Tibial artery (tissue), 4 donors: ENCODE measurements at regions not wholly inside any gene's neighbourhood (a gene's known extent, or its start where the extent isn't known, plus 50 kb on each side); places are given as distances from the start of the nearest gene placed in this dataset.
"Not testable (repeated sequence)": the region's sequence is repeated elsewhere in the genome, so short reads cannot be mapped to it uniquely, and the experiment has no call there.

Source experiments
- DNase-seq, 2 donors: peaks; one replicate each; pipeline ENCODE4 v3.0.0-alpha.2; 2019
- H3K27ac ChIP-seq, 2 donors: fragments of 200-600 bp; sonication (generic) in 1 of 2; 1 replicate in 1 of 2; 2 replicates in 1 of 2; pipeline ENCODE4 v1.5.1; 2018 to 2019; ENCODE audit warnings: mild to moderate bottlenecking in 1 of 2
- H3K27me3 ChIP-seq, 2 donors: fragments of 200-600 bp; sonication (generic) in 1 of 2; one replicate each; pipeline versions ENCODE4 v1.5.1 to v1.6.0; 2016 to 2019
- H3K36me3 ChIP-seq, 3 donors: fragments of 200-600 bp; sonication (generic) in 2 of 3; one replicate each; pipeline ENCODE4 v1.5.1; 2016 to 2019; ENCODE audit warnings: mild to moderate bottlenecking in 2 of 3
- H3K4me1 ChIP-seq, 4 donors: fragments of 200-600 bp; sonication (generic) in 2 of 4; 1 replicate in 3 of 4; 2 replicates in 1 of 4; pipeline ENCODE4 v1.5.1; 2016 to 2019
- H3K4me3 ChIP-seq, 2 donors: fragments of 200-600 bp; sonication (generic) in 1 of 2; 1 replicate in 1 of 2; 2 replicates in 1 of 2; pipeline ENCODE4 v1.5.1; 2018 to 2019; ENCODE audit warnings: mild to moderate bottlenecking in 2 of 2
- H3K9me3 ChIP-seq, 3 donors: fragments of 200-600 bp; sonication (generic) in 1 of 3; one replicate each; pipeline ENCODE4 v1.5.1; 2016 to 2019
- intact Hi-C: fragments of 100-400 bp; cut with DNase I; formaldehyde crosslinking; loops from one replicate; pipeline ENCODE4 v1.15.0; 2023; ENCODE audit warnings: low total_unique reads
- TF ChIP-seq, protein P1 (sequence below), 2 experiments: fragments of 200-600 bp in 1 of 2; fragments of 450-650 bp in 1 of 2; IDR thresholded peaks; one replicate each; pipeline ENCODE4 v1.5.1; 2017 to 2019; ENCODE audit warnings: antibody characterized with exemption in 2 of 2, mild to moderate bottlenecking in 1 of 2, moderate library complexity in 1 of 2

DNA sequence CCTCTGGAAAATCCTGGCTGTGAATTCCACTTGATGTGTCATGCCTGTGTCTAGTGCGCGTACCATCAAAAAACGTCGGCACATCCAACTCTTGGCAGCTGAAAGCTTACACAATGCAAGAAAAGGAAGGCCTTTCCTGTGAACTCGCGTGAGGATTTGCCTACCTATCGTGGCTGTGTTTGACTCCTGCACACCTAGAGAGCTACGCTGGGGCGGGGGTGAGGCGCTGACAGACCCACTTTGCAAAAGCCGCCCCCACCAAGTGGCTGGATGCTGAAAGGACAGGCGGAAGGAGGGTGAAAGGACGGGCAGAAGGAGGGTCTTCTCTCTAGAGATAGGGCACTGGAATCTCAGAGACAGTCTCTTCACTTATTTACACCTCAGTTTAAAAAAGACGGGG is 270.1 kb downstream of the EIPR1 start:
- intact Hi-C loops: no loop called here
- DNase-seq: no peak

DNA sequence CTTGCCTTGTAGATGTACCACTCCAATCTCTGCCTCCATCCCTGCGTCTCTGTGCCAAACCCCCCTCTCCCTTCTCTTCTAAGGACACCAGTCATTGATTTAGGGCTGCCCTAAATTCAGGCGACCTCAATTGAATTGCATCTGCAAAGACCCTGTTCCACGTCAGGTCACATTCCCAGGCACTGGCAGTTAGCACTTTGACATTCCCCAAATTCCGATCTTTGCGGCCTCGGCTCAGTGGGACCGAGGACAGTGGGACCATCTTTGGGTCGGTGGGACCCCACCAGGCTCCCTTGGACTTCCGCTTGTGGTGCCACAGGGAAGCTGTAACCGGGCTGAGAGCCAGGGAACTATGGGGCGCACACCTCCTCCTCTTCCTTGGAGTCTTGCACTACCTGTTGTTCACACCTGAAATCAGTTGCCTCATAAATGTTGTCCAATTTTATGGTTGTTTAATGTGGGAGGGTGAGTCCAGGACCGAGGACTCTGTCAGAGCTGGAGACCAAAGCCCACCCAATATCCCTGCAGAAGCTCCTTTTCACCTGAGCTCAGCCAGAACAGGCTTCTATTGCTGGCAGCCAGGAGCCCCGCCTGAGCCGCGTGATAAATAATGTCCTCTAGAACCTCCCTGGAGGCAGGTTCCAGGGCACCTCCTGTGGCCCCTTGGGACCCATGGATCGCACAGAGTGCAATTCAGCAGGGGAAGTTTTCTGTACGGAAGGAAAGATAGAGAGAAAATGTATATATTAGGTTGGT is 271.6 kb downstream of the EIPR1 start:
- Histone ChIP-seq H3K4me1 (no peaks in the 10 kb centered on the region), H3K4me3 (no peak overlapping the region), H3K9me3 (no peaks in the 10 kb centered on the region), H3K27ac (no peak overlapping the region), H3K36me3 (no peaks in the 10 kb centered on the region), H3K27me3 (peaks cover 0 to 4% of the 10 kb centered on the region in 2 donors)
- TF ChIP-seq, protein P1, sequence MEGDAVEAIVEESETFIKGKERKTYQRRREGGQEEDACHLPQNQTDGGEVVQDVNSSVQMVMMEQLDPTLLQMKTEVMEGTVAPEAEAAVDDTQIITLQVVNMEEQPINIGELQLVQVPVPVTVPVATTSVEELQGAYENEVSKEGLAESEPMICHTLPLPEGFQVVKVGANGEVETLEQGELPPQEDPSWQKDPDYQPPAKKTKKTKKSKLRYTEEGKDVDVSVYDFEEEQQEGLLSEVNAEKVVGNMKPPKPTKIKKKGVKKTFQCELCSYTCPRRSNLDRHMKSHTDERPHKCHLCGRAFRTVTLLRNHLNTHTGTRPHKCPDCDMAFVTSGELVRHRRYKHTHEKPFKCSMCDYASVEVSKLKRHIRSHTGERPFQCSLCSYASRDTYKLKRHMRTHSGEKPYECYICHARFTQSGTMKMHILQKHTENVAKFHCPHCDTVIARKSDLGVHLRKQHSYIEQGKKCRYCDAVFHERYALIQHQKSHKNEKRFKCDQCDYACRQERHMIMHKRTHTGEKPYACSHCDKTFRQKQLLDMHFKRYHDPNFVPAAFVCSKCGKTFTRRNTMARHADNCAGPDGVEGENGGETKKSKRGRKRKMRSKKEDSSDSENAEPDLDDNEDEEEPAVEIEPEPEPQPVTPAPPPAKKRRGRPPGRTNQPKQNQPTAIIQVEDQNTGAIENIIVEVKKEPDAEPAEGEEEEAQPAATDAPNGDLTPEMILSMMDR (IDR thresholded peaks at IDR 0.05): no peak
- DNase-seq: peak in 1 of 2 donors; percentile 32
- intact Hi-C loops: no loop called here

More for the DNA sequence above, 270.1 kb downstream of the EIPR1 start:
- Histone ChIP-seq H3K9me3 (no peaks in the 10 kb centered on the region), H3K4me3 (no peak overlapping the region), H3K27me3 (no peaks in the 10 kb centered on the region), H3K36me3 (no peaks in the 10 kb centered on the region), H3K4me1 (no peaks in the 10 kb centered on the region), H3K27ac (no peak overlapping the region)
- TF ChIP-seq, protein P1 (IDR thresholded peaks at IDR 0.05): no peak

DNA sequence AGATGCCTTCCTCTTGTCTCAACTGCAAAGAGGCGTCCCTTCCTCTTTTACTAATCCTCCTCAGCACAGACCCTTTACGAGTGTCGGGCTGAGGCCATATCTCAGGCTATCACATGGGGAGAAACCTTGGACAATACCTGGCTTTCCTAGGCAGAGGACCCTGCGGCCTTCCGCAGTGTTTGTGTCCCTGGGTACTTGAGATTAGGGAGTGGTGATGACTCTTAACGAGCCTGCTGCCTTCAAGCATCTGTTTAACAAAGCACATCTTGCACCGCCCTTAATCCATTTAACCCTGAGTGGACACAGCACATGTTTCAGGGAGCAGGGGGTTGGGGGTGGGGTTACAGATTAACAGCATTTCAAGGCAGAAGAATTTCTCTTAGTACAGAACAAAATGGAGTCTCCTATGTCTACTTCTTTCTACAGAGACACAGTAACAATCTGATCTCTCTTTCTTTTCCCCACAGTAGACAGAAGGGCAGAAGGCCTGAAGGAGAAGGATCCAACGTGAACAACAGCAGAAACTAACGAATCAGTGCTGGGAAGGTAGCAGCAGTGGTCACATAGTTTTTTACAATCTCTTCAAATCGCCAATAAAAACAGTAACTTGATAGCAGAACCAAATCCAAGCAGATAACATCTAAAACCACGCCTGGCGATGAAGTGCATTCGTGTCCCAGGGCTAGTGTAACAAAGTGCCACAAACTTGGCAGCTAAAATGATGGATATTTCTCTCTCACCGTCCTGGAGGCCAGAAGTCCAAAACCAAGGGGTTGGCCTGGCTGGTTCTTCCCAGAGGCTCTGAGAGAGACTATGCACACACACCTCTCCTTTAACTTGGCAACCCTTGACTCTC is 272.4 kb downstream of the EIPR1 start:
- intact Hi-C loops, H3K27ac ChIP-seq, H3K27me3 ChIP-seq, H3K9me3 ChIP-seq, H3K4me3 ChIP-seq, H3K4me1 ChIP-seq, H3K36me3 ChIP-seq, DNase-seq: not testable (repeated sequence)

DNA sequence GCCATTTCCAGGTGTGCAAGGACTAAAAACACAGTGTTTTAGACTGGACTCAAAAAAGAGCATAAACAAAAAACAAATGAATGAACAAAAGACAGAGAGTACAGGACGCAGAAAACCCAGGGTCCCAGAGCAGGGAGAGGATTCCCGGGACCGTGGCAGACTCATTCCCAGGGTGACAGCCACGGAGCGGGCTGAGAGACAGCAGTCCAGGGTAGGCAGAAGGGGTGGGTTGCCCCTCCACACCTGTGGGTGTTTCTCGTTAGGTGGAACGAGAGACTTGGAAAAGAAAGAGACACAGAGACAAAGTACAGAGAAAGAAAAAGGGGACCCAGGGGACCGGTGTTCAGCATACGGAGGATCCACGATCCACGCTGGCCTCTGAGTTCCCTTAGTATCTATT is 273.4 kb downstream of the EIPR1 start:
- intact Hi-C loops: no loop called here
- no peaks in the 10 kb centered on the region for H3K36me3 ChIP-seq
- no peak for DNase-seq
- no peak overlapping the region for H3K27ac ChIP-seq
- H3K27me3 ChIP-seq: peaks cover 0 to 16% of the 10 kb centered on the region in 2 donors
- H3K9me3 ChIP-seq: no peaks in the 10 kb centered on the region
- no peaks in the 10 kb centered on the region for H3K4me1 ChIP-seq
- H3K4me3 ChIP-seq: no peak overlapping the region
- TF ChIP-seq, protein P1 (IDR thresholded peaks at IDR 0.05): no peak

DNA sequence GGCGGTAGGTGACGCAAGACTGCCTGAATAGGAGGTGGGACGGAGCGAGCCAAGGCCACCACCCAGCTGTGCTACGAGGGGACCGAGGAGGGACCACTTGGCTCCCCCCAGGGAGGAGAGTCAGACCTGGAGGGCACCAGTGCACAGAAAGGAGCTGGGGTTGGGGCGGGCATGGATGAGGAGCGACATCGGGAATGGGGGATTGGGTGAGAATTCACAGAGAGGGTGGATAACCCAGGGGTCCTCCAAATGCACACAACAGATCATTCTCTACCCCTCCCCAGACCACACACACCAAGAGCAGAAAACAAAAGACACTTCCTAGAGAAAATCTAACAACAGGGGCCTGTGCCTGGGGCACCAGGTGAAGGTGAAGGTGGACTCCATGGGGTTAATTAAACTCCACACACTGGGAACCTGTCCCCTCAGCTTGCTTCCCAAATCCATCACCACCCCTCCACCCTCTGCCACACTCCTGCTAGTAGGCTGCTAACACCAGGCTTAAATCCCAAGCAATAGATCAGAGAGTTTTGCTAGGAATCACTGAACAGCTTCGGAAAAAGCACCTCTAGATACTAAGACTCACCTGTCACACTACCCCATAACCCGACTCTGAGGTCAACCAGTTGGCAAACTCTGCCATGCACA is 274.6 kb downstream of the EIPR1 start:
- Histone ChIP-seq H3K27ac (no peak overlapping the region), H3K4me3 (no peak overlapping the region), H3K27me3 (peaks cover 0 to 18% of the 10 kb centered on the region in 2 donors), H3K4me1 (no peaks in the 10 kb centered on the region), H3K9me3 (no peaks in the 10 kb centered on the region), H3K36me3 (no peaks in the 10 kb centered on the region)
- DNase-seq: peak in 1 of 2 donors; percentile 43
- TF ChIP-seq, protein P1 (IDR thresholded peaks at IDR 0.05): no peak
- intact Hi-C loops: no loop called here
